ENCODE measurements at regions not wholly inside any gene's neighbourhood (a gene's known extent, or its start where the extent isn't known, plus 50 kb on each side); places are given as distances from the start of the nearest gene placed in this dataset.

DNA sequence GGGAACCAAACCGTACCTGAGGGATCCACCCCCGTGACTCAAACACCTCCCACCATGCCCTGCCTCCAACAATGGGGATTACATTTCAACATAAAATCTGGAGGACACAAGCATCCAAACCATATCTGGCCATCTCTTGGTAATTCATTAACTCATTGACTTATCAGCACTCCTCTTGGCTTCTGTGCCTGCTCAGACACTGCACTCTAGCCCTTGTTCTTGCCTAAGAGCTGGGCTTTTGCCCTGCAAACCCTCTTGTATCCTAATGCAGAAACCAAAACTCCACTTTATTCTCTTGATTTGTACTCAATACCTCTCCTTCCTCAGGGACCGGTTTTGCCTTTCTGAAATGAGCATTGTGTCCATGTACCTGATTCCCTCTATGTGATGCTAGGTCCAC, 330.2 kb upstream of the FZD8 start:
- TF ChIP-seq, protein P1, sequence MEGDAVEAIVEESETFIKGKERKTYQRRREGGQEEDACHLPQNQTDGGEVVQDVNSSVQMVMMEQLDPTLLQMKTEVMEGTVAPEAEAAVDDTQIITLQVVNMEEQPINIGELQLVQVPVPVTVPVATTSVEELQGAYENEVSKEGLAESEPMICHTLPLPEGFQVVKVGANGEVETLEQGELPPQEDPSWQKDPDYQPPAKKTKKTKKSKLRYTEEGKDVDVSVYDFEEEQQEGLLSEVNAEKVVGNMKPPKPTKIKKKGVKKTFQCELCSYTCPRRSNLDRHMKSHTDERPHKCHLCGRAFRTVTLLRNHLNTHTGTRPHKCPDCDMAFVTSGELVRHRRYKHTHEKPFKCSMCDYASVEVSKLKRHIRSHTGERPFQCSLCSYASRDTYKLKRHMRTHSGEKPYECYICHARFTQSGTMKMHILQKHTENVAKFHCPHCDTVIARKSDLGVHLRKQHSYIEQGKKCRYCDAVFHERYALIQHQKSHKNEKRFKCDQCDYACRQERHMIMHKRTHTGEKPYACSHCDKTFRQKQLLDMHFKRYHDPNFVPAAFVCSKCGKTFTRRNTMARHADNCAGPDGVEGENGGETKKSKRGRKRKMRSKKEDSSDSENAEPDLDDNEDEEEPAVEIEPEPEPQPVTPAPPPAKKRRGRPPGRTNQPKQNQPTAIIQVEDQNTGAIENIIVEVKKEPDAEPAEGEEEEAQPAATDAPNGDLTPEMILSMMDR (IDR thresholded peaks at IDR 0.05) = no peak
- no peak for TF ChIP-seq POLR2A (IDR thresholded peaks at IDR 0.05)
